ENCODE measurements at regions not wholly inside any gene's neighbourhood (a gene's known extent, or its start where the extent isn't known, plus 50 kb on each side); places are given as distances from the start of the nearest gene placed in this dataset.

DNA sequence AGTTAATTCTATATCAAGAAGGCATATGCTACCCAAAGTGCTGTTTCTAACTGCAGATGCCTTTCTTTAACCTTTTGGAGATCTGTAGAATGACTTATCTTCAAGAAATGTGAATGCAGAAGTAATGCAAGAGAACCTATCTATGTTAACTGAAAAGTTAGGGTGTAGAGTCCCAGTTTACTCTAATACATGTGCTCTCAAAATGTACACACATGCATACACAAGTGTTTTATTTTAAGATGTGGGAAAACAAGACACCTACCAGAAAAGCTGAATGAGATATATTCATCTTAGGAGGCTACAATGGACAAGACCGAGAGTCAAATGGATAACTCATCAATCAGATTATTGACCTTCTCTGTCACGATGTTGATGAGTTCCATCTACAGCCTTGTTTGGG, 80.9 kb downstream of the CDCA7 start:
- DNase-seq (ENCODE audit: low read depth) = no peak
- TF ChIP-seq, protein P1, sequence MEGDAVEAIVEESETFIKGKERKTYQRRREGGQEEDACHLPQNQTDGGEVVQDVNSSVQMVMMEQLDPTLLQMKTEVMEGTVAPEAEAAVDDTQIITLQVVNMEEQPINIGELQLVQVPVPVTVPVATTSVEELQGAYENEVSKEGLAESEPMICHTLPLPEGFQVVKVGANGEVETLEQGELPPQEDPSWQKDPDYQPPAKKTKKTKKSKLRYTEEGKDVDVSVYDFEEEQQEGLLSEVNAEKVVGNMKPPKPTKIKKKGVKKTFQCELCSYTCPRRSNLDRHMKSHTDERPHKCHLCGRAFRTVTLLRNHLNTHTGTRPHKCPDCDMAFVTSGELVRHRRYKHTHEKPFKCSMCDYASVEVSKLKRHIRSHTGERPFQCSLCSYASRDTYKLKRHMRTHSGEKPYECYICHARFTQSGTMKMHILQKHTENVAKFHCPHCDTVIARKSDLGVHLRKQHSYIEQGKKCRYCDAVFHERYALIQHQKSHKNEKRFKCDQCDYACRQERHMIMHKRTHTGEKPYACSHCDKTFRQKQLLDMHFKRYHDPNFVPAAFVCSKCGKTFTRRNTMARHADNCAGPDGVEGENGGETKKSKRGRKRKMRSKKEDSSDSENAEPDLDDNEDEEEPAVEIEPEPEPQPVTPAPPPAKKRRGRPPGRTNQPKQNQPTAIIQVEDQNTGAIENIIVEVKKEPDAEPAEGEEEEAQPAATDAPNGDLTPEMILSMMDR (IDR thresholded peaks at IDR 0.05; ENCODE audit: control insufficient read depth, insufficient read depth, low read depth, low read length, missing control alignments) = no peak

GRCh38 chr2:173436088-173436487, 81.4 kb downstream of the CDCA7 start:
- TF ChIP-seq, protein P1 (IDR thresholded peaks at IDR 0.05; ENCODE audit: control insufficient read depth, insufficient read depth, low read depth, low read length, missing control alignments) = no peak
- H3K4me3 ChIP-seq (ENCODE audit: control insufficient read depth, low read depth, low read length) = no peak overlapping the region
- DNase-seq (ENCODE audit: low read depth) = no peak

More for the DNA sequence above, 80.9 kb downstream of the CDCA7 start:
- no peak overlapping the region for H3K4me3 ChIP-seq (ENCODE audit: control insufficient read depth, low read depth, low read length)

GRCh38 chr2:173441222-173441621, 86.5 kb downstream of the CDCA7 start:
- TF ChIP-seq, protein P1 (IDR thresholded peaks at IDR 0.05; ENCODE audit: control insufficient read depth, insufficient read depth, low read depth, low read length, missing control alignments) = no peak
- DNase-seq (ENCODE audit: low read depth) = no peak
- H3K4me3 ChIP-seq (ENCODE audit: control insufficient read depth, low read depth, low read length) = no peak overlapping the region

GRCh38 chr2:173442542-173442941, 87.9 kb downstream of the CDCA7 start:
- TF ChIP-seq, protein P1 (IDR thresholded peaks at IDR 0.05; ENCODE audit: control insufficient read depth, insufficient read depth, low read depth, low read length, missing control alignments) = no peak
- no peak for DNase-seq (ENCODE audit: low read depth)

DNA sequence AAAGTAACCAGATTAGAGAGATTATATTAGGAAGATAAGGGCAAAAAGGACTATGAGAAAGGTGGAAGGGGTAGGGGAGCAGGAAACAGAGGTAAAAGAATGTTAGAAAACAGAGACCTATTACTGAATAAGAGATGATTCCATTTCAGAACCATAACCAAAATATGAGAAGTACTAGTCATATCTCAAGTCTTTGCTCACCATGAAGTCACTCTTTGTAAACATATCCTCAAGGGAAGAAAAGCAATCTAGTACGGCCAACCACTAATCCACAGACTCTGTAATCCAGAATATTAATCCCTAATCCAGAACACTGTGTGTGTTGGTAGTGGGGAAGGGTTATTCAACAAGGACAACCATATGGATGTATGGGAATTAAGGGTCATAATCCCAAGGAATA, 92.0 kb downstream of the CDCA7 start:
- TF ChIP-seq, protein P1 (IDR thresholded peaks at IDR 0.05; ENCODE audit: control insufficient read depth, insufficient read depth, low read depth, low read length, missing control alignments) = no peak
- no peak for DNase-seq (ENCODE audit: low read depth)
- H3K4me3 ChIP-seq (ENCODE audit: control insufficient read depth, low read depth, low read length) = no peak overlapping the region

More at GRCh38 chr2:173442542-173442941, 87.9 kb downstream of the CDCA7 start:
- no peak overlapping the region for H3K4me3 ChIP-seq (ENCODE audit: control insufficient read depth, low read depth, low read length)

- DNase-seq (ENCODE audit: low read depth) = peak; percentile 45
- H3K4me3 ChIP-seq (ENCODE audit: control insufficient read depth, low read depth, low read length) = peak overlapping the region; percentile 39
- TF ChIP-seq, protein P1 (IDR thresholded peaks at IDR 0.05; ENCODE audit: control insufficient read depth, insufficient read depth, low read depth, low read length, missing control alignments) = peak; percentile 91
These were observed 94.3 kb downstream of the CDCA7 start for GRCh38 chr2:173448938-173449471.

Measured in AG09309 (cell line).